Neural progenitor cell (in vitro differentiated cells): ENCODE measurements at regions not wholly inside any gene's neighbourhood (a gene's known extent, or its start where the extent isn't known, plus 50 kb on each side); places are given as distances from the start of the nearest gene placed in this dataset.

Source experiments
- DNase-seq: peaks from one replicate; pipeline ENCODE4 v3.0.0-alpha.2; 2016; ENCODE audit warnings: low spot score
- H2AFZ ChIP-seq: fragments of 200-600 bp; sonication (generic); replicated peaks from 2 replicates; pipeline ENCODE4 v1.6.1; 2016; ENCODE audit warnings: antibody characterized with exemption
- H3F3A ChIP-seq: fragments of 200-600 bp; sonication (generic); 2 replicates; pipeline ENCODE4 v1.6.1; 2016; ENCODE audit warnings: antibody characterized with exemption, low read depth
- H3K27ac ChIP-seq: fragments of 200-600 bp; sonication (generic); 2 replicates; pipeline ENCODE4 v1.5.1; 2016; ENCODE audit warnings: mild to moderate bottlenecking
- H3K27me3 ChIP-seq: fragments of 200-600 bp; sonication (generic); 2 replicates; pipeline ENCODE4 v1.6.1; 2016; ENCODE audit warnings: mild to moderate bottlenecking, moderate library complexity
- H3K36me3 ChIP-seq: fragments of 200-600 bp; sonication (generic); 2 replicates; pipeline ENCODE4 v1.5.1; 2016
- H3K4me1 ChIP-seq: fragments of 200-600 bp; sonication (generic); 2 replicates; pipeline ENCODE4 v1.6.1; 2016; ENCODE audit warnings: mixed run types
- H3K4me2 ChIP-seq: fragments of 200-600 bp; sonication (generic); 2 replicates; pipeline ENCODE4 v1.6.1; 2016
- H3K4me3 ChIP-seq: fragments of 200-600 bp; sonication (generic); 2 replicates; pipeline ENCODE4 v1.5.1; 2016
- H3K79me2 ChIP-seq: fragments of 200-600 bp; sonication (generic); 2 replicates; pipeline ENCODE4 v1.6.1; 2016; ENCODE audit warnings: low read depth
- H3K9ac ChIP-seq: fragments of 200-600 bp; sonication (generic); 2 replicates; pipeline ENCODE4 v1.6.1; 2016
- H3K9me3 ChIP-seq: fragments of 200-600 bp; sonication (generic); 2 replicates; pipeline ENCODE4 v1.5.1; 2016; ENCODE audit warnings: low read depth
- H4K20me1 ChIP-seq: fragments of 200-600 bp; sonication (generic); 2 replicates; pipeline ENCODE4 v1.6.1; 2016; ENCODE audit warnings: low read depth
- H3K27ac Mint-ChIP-seq: 3 replicates; pipeline ENCODE4 v1.8.0; 2021; ENCODE audit warnings: mixed read lengths
- H3K27me3 Mint-ChIP-seq: 2 replicates; pipeline ENCODE4 v1.8.0; 2022; ENCODE audit warnings: low read depth, mild to moderate bottlenecking, inconsistent platforms, moderate library complexity, mixed read lengths; ENCODE audit not compliant: insufficient read depth
- H3K36me3 Mint-ChIP-seq: 3 replicates; pipeline ENCODE4 v1.8.0; 2021; ENCODE audit warnings: mixed read lengths
- H3K4me1 Mint-ChIP-seq: 3 replicates; pipeline ENCODE4 v1.8.0; 2021; ENCODE audit warnings: mixed read lengths
- H3K4me3 Mint-ChIP-seq: 3 replicates; pipeline ENCODE4 v1.8.0; 2021; ENCODE audit warnings: mild to moderate bottlenecking, moderate library complexity, mixed read lengths
- H3K9me3 Mint-ChIP-seq: 3 replicates; pipeline ENCODE4 v1.8.0; 2020; ENCODE audit warnings: mixed read lengths
- EZH2 ChIP-seq: fragments of 200-600 bp; sonication (generic); IDR thresholded peaks from 2 replicates; pipeline ENCODE4 v1.6.1; 2017; ENCODE audit warnings: antibody characterized with exemption, mild to moderate bottlenecking, moderate library complexity
- EZH2phosphoT487 ChIP-seq: fragments of 200-600 bp; sonication (generic); IDR thresholded peaks from 2 replicates; pipeline ENCODE4 v1.6.1; 2017; ENCODE audit warnings: antibody characterized with exemption
- TF ChIP-seq, protein P1 (sequence below): fragments of 200-600 bp; sonication (generic); IDR thresholded peaks from 2 replicates; pipeline ENCODE4 v1.5.1; 2017; ENCODE audit warnings: antibody characterized with exemption, mild to moderate bottlenecking

- Histone ChIP-seq H2AFZ (no peak overlapping the region), H3K79me2 (no peaks in the 10 kb centered on the region), H3K4me1 (peaks cover 4% of the 10 kb centered on the region), H3K27me3 (no peaks in the 10 kb centered on the region), H3K9me3 (no peaks in the 10 kb centered on the region), H3F3A (peaks cover 3% of the 10 kb centered on the region), H3K36me3 (no peaks in the 10 kb centered on the region), H4K20me1 (no peaks in the 10 kb centered on the region), H3K27ac (no peak overlapping the region), H3K4me2 (no peak overlapping the region), H3K9ac (no peak overlapping the region), H3K4me3 (no peak overlapping the region)
- H3K9me3 Mint-ChIP-seq = no peaks in the 10 kb centered on the region
- H3K27me3 Mint-ChIP-seq = no peaks in the 10 kb centered on the region
- no peaks in the 10 kb centered on the region for H3K36me3 Mint-ChIP-seq
- DNase-seq = no peak
- H3K27ac Mint-ChIP-seq = no peak overlapping the region
- no peak for TF ChIP-seq EZH2
- TF ChIP-seq, protein P1, sequence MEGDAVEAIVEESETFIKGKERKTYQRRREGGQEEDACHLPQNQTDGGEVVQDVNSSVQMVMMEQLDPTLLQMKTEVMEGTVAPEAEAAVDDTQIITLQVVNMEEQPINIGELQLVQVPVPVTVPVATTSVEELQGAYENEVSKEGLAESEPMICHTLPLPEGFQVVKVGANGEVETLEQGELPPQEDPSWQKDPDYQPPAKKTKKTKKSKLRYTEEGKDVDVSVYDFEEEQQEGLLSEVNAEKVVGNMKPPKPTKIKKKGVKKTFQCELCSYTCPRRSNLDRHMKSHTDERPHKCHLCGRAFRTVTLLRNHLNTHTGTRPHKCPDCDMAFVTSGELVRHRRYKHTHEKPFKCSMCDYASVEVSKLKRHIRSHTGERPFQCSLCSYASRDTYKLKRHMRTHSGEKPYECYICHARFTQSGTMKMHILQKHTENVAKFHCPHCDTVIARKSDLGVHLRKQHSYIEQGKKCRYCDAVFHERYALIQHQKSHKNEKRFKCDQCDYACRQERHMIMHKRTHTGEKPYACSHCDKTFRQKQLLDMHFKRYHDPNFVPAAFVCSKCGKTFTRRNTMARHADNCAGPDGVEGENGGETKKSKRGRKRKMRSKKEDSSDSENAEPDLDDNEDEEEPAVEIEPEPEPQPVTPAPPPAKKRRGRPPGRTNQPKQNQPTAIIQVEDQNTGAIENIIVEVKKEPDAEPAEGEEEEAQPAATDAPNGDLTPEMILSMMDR = no peak
- no peak overlapping the region for H3K4me3 Mint-ChIP-seq
- H3K4me1 Mint-ChIP-seq = peaks cover 8% of the 10 kb centered on the region
Measured at GRCh38 chr9:107665057-107665456, 175.5 kb upstream of the KLF4 start.

DNA sequence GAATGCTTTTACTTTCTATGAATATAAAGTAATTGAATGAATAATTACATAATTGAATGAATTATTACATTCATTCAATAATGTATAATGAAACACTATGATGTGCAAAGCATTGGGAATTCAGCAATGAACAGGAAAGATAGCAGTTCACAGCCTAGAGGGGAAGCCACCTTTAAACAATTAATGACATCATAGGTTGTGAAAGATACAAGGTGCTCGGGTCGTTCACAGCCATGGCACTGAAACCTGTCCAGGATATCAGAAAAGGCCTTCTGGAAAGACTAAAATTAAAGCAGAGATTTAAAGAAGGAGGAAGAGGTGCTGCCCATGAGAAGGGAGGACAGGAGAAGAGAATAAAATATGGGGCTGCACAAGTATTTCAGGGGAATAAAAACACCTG is 171.4 kb upstream of the KLF4 start:
- Mint-ChIP-seq H3K36me3 (no peaks in the 10 kb centered on the region), H3K9me3 (no peaks in the 10 kb centered on the region), H3K4me1 (no peaks in the 10 kb centered on the region), H3K27me3 (peaks cover 2% of the 10 kb centered on the region), H3K27ac (no peak overlapping the region), H3K4me3 (no peak overlapping the region)
- no peaks in the 10 kb centered on the region for H3K4me1 ChIP-seq
- H3F3A ChIP-seq = no peaks in the 10 kb centered on the region
- no peak overlapping the region for H3K9ac ChIP-seq
- H3K4me2 ChIP-seq = no peak overlapping the region
- no peak overlapping the region for H3K27ac ChIP-seq
- no peaks in the 10 kb centered on the region for H3K79me2 ChIP-seq
- no peaks in the 10 kb centered on the region for H3K9me3 ChIP-seq
- DNase-seq = no peak
- H2AFZ ChIP-seq = no peak overlapping the region
- no peaks in the 10 kb centered on the region for H4K20me1 ChIP-seq
- TF ChIP-seq, protein P1 = no peak
- TF ChIP-seq EZH2 (no peak), EZH2phosphoT487 (no peak)
- H3K27me3 ChIP-seq = no peaks in the 10 kb centered on the region
- H3K36me3 ChIP-seq = no peaks in the 10 kb centered on the region
- no peak overlapping the region for H3K4me3 ChIP-seq

DNA sequence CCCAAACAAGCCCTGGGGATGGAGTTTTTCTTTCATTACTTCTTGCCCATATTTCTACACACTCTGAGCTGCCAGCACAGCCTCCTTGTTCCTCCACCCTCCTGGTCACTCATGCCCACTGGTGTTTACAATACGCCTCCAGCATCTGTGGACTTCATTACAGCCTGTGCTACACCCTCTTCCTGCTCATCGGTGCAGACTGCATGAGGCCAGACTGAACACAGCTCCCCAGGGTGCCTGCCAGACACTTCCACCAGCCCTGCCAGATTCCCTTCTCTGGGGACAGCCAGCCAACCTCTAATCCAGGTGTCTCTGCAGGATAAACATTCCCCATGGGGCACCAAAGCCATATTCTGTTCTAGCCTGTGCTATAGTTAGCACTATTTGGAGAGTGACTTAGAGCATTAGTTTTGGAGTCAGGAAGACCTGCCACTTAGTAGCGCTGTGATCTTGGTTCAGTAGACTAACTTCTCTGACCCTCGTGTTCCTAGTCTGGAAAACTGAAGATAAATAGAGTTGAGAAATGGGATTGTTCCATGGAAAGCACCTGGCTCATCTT is 163.8 kb upstream of the KLF4 start:
- no peaks in the 10 kb centered on the region for H3K4me1 Mint-ChIP-seq
- peaks cover 5% of the 10 kb centered on the region for H3K27me3 Mint-ChIP-seq
- Histone ChIP-seq H3K79me2 (no peaks in the 10 kb centered on the region), H4K20me1 (no peaks in the 10 kb centered on the region), H3K27ac (no peak overlapping the region), H3K9ac (no peak overlapping the region), H3K4me2 (no peak overlapping the region), H3K9me3 (no peaks in the 10 kb centered on the region), H2AFZ (no peak overlapping the region), H3F3A (no peaks in the 10 kb centered on the region), H3K36me3 (no peaks in the 10 kb centered on the region), H3K27me3 (no peaks in the 10 kb centered on the region), H3K4me3 (no peak overlapping the region), H3K4me1 (no peaks in the 10 kb centered on the region)
- no peak for TF ChIP-seq EZH2
- TF ChIP-seq, protein P1 = no peak
- TF ChIP-seq EZH2phosphoT487 = no peak
- no peak overlapping the region for H3K27ac Mint-ChIP-seq
- no peak for DNase-seq
- no peaks in the 10 kb centered on the region for H3K9me3 Mint-ChIP-seq
- H3K36me3 Mint-ChIP-seq = no peaks in the 10 kb centered on the region
- H3K4me3 Mint-ChIP-seq = no peak overlapping the region
